Stimulated activated CD4-positive, alpha-beta T cell treated with anti-CD3 and anti-CD28 coated beads, Interleukin-4, amount 100 ng/mL, for 1 hour (primary cell): ENCODE measurements at regions not wholly inside any gene's neighbourhood (a gene's known extent, or its start where the extent isn't known, plus 50 kb on each side); places are given as distances from the start of the nearest gene placed in this dataset.
A peak's percentile ranks its signal among the peaks of the same experiment; 100 is the strongest.
"Not testable (repeated sequence)": the region's sequence is repeated elsewhere in the genome, so short reads cannot be mapped to it uniquely, and the experiment has no call there.

Source experiments
- DNase-seq: peaks from one replicate; pipeline ENCODE4 v3.0.0-alpha.2; 2020

DNA sequence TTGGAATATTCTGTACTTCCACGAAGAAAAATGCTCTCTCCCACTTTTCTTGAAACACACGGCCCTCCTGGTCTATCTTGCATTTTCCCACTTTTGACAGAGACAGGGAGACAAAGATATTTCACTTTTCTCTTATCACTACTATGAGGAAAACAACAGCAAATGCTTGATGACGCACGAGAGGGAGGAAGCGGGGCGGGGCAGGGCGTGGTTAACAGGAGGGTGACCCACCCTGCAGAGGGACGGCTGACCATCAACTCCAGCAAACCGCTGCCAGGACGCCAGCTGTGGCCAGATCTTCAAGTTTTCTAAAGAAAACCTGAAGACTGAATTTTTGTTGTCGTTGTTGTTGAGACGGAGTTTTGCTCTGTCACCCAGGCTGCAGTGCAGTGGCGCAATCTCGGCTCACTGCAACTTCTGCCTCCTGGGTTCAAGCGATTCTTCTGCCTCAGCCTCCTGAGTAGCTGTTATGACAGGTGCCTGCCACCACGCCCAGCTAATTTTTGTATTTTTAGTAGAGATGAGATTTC lies 63.8 kb downstream of the NSUN5 start:
- not testable (repeated sequence) for DNase-seq

- DNase-seq, result peak; percentile 92
These were observed 73.5 kb downstream of the NSUN5 start for GRCh38 chr7:73234994-73235717.

DNA sequence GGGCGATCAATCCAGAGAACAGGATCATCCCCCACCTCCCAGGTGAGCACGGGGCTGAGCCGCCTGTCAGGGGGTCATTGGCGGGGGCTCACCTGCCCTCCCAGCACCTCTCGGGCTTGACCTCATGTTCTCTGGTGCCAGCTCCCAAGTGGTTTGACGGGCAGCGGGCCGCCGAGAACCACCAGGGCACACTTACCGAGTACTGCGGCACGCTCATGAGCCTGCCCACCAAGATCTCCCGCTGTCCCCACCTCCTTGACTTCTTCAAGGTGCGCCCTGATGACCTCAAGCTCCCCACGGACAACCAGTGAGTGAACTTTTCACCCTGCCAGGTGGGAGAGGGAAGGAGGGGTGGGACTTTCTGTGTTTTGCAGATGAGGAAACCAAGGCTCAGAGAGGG lies 82.9 kb downstream of the NSUN5 start:
- not testable (repeated sequence) for DNase-seq

GRCh38 chr7:73221724-73222123 lies 86.9 kb downstream of the NSUN5 start:
- not testable (repeated sequence) for DNase-seq

GRCh38 chr7:73220766-73221370 lies 87.8 kb downstream of the NSUN5 start:
- not testable (repeated sequence) for DNase-seq

- not testable (repeated sequence) for DNase-seq
These were observed 88.3 kb downstream of the NSUN5 start for GRCh38 chr7:73220357-73220756.

DNA sequence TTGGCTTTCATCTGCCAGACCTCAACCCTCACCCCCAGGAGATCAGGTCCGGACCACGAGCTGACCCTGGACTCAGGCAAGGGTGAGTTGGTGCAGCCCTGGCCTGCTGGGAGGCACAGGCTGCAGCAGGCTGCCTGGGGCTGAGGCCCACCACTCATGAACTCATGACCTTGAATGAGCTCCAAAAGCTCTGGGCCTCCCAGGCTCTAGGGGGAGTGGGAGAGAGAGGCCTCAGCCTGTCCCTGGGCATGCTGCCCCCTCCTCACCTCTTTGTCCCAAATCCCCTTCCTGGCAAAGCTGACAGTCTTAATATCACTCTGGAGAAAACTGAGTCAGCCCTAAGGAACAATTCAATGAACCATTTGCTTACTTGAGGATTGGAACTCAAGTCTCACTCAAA lies 89.8 kb downstream of the NSUN5 start:
- not testable (repeated sequence) for DNase-seq

- not testable (repeated sequence) for DNase-seq
These were observed 92.5 kb downstream of the NSUN5 start for GRCh38 chr7:73216046-73216675.

GRCh38 chr7:73215232-73215631 lies 93.4 kb downstream of the NSUN5 start:
- not testable (repeated sequence) for DNase-seq

DNA sequence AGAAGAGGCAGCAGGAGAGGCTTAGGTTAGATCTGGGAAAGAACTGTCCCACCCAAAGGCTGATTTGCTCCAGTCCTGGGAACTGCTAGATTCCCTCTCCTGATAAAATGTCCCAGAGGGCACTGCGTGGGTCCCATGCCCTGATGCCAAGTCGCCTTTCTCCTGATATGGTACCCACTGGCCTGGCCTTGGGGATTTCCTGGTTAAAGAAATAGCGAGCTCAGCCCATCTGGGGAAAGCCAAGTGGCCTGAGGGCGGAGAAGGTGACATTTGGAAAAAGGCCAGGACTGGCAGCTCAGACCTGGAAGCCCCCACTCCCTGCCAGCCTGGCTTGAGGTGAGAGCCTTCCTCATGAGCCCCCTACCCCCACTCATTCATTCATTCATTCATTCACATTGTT lies 94.2 kb downstream of the NSUN5 start:
- not testable (repeated sequence) for DNase-seq

GRCh38 chr7:73213076-73213475 lies 95.5 kb downstream of the NSUN5 start:
- not testable (repeated sequence) for DNase-seq

GRCh38 chr7:73205594-73205993 lies 103.0 kb downstream of the NSUN5 start:
- not testable (repeated sequence) for DNase-seq

- not testable (repeated sequence) for DNase-seq
These were observed 103.7 kb downstream of the NSUN5 start for GRCh38 chr7:73204898-73205297.

DNA sequence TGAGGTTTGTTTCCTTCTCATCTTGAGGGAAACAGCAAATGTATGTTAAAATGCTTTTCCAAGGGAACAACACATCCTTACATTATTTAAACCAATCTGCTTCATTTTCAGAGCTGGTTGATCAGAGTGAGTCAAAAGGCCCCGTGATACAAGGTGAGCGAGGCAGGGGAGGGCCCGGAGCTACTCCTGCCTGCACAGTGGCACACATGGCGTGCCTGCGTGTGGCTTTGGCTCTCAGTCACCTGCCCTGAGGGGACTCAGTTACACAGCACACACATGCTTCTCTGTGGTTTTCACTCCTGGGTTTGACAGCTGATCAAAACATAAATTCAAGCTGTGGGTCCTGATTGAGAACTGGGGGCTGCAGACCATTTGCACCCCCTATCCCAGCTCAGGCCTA lies 105.3 kb downstream of the NSUN5 start:
- not testable (repeated sequence) for DNase-seq

DNA sequence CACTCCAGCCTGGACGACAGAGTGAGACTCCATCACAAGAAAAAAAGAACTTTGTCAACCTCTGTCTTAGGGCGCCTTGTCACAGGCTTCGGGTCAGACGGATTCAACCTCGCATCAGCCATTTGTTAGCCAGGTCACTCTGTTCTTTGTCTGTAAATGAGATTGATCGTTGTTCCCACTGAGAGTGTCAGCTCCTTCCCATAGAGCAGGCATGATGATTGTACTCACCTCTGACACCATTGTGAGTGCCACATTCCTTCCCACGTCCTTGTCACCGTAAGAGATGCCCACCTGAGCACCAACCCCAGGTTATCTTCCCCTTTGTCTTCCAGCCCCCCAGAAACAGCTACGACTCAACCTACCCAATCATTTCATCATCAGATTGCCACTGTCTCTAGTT lies 107.4 kb downstream of the NSUN5 start:
- not testable (repeated sequence) for DNase-seq

- not testable (repeated sequence) for DNase-seq
These were observed 108.0 kb downstream of the NSUN5 start for GRCh38 chr7:73200518-73201099.

- DNase-seq, result not testable (repeated sequence)
These were observed 108.2 kb upstream of the SPDYE9 start for GRCh38 chr7:73193991-73194390.

- DNase-seq, result not testable (repeated sequence)
These were observed 104.8 kb upstream of the SPDYE9 start for GRCh38 chr7:73190483-73191155.

DNA sequence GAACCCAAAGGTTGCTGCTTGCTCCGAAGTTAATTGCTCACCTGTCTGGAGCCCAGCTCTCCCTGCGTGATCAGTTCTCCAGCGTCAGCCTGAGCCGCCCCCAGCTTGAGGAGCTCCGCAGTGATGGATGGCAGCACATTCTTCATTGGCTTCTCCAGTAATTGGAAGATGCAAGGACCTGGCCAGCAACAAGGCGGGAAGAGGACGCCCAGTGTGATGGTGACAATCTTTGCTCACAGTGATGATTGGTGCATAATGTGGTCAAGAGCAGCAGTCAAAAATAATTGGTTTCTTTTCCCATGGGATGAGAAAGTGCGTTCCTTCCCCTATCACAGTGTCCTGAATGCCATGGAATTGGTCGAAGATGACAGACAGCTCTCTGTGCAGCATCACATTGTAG lies 102.4 kb upstream of the SPDYE9 start:
- DNase-seq, result not testable (repeated sequence)

DNA sequence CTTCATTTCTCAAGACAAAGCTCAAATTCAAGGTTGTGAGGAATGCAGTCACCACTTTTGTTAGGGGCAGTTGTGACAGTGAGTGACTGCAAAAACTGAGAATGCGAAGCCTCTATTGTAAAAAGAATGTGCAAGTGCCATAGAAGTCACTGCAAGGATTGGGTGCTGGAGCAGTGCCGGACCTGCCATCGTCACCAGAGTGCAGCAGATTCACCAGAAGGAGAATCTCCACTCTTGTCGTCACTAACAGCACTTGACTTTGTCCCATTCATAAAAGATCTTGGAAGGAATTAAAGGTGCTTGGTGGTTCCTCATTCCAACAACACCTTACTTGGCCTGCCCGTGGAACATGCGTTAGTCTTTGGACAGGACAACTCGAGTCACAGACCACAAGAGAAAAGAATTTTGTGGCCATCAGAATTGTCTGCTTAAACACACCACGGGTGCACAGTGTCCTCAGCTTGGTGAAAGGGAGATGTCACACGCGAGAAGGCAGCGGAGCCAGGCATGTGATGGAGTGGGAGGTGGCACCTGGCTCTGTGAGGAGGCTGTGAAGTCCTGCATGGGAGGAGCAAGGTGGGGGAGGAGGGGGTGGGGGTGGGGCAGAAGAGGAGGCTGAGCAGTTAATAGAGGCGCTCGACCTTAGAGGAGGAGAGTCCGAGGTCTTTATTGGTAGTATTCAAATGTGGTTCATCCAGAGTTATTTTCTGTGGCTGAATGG lies 100.9 kb upstream of the SPDYE9 start:
- DNase-seq, result not testable (repeated sequence)

DNA sequence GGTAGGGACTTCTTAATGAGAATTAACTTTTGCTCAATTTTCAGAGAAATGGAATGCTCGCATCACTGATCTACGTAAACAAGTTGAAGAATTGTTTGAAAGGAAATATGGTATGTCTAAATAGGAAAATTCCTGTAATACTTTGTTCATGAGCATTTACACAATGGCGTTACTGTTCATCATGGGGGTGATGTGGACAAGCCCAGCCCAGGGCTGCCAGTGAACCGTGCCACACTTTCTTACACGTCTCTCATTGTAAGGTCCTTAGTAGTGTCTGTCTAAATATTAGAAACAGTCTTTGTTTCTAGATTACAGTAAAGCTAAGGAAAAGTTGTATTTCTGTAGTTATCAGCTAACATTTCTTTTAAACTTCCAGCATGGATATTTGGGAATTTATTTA lies 91.0 kb upstream of the SPDYE9 start:
- not testable (repeated sequence) for DNase-seq

DNA sequence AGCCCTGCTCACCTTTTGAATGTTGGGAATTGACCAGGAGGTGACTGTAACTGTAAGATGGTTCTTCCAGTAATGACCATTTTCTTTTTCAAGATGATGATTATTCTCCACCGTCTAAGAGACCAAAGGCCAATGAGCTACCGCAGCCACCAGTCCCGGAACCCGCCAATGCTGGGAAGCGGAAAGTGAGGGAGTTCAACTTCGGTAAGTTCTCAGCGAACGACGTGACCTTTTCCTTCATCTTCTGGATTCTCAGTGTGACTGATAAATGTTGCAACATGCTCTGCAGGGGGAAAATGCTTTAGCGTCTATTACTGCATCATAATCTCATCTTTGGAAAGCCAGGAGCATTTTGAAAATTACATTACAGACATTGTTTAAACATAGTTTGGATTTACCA lies 89.5 kb upstream of the SPDYE9 start:
- not testable (repeated sequence) for DNase-seq
